ENCODE measurements at regions not wholly inside any gene's neighbourhood (a gene's known extent, or its start where the extent isn't known, plus 50 kb on each side); places are given as distances from the start of the nearest gene placed in this dataset.

GRCh38 chr1:90142697-90143096 is 147.8 kb downstream of the ZNF326 start:
- no peaks in the 10 kb centered on the region for H3K79me2 ChIP-seq (ENCODE audit: insufficient read depth, low read length)
- CTCF ChIA-PET (ENCODE audit: low intra/inter-chr PET ratio, low total read pairs): no interaction called here

More at GRCh38 chr1:90142697-90143096, 147.8 kb downstream of the ZNF326 start:
- WGBS (ENCODE audit: low lambda C conversion rate): 54% methylated on average over 2 of the region's 2 CpGs
- H3K4me1 ChIP-seq (ENCODE audit: insufficient read depth, low read length): no peaks in the 10 kb centered on the region
- no peak overlapping the region for H3K4me3 ChIP-seq (replicated peaks in 1 of 3; ENCODE audit: insufficient read depth in 1 of 3, low read depth in 2 of 3, low read length in 3 of 3)
- in situ Hi-C loops (cut with HindIII; ENCODE audit: extremely low pct_ligation_motif_present, low pct_unique_long_range_greater_than_20kb) (no loop called here), intact Hi-C loops (cut with micrococcal nuclease; ENCODE audit: unreplicated experiment) (no loop called here)
- no peak overlapping the region for H3K4me2 ChIP-seq (ENCODE audit: low read depth, low read length)
- ATAC-seq (no peak), FAIRE-seq (no peak), DNase-seq (ENCODE audit: low spot score) (no peak)
- POLR2A ChIA-PET: no interaction called here
- no TSS peak for BruUV-seq (replicated peaks)
- H3K27me3 ChIP-seq (ENCODE audit: control insufficient read depth in 1 of 2, insufficient read depth in 2 of 2, low read length in 2 of 2): no peaks in the 10 kb centered on the region
- H3K9ac ChIP-seq (ENCODE audit: insufficient read depth, low read depth, low read length): no peak overlapping the region
- H3K27ac ChIP-seq (ENCODE audit: extremely low read length, insufficient read depth, low read length): no peak overlapping the region
- no peaks in the 10 kb centered on the region for H4K20me1 ChIP-seq (ENCODE audit: insufficient read depth, low read length)
- H3K9me3 ChIP-seq (ENCODE audit: low read length): peaks cover 22% of the 10 kb centered on the region
- no peak overlapping the region for H2AFZ ChIP-seq (ENCODE audit: low read length)
- TF ChIP-seq TBP (CRISPR knock-in tag; IDR thresholded peaks at IDR 0.05) (no peak), PAXIP1 (CRISPR knock-in tag; conservative IDR thresholded peaks at IDR 0.05) (no peak), RBM39 (IDR thresholded peaks at IDR 0.05; ENCODE audit: low read depth, low read length, poor library complexity, severe bottlenecking) (no peak), CC2D1A (CRISPR knock-in tag; IDR thresholded peaks at IDR 0.05) (no peak), HDAC6 (IDR thresholded peaks at IDR 0.05; ENCODE audit: low read depth, low read length) (no peak), ARNT2 (CRISPR knock-in tag; IDR thresholded peaks at IDR 0.05; ENCODE audit: low read depth) (no peak), ZNF180 (CRISPR knock-in tag; IDR thresholded peaks at IDR 0.05; ENCODE audit: borderline replicate concordance, low read depth) (no peak), MXD3 (CRISPR knock-in tag; IDR thresholded peaks at IDR 0.05) (no peak), ZMYM2 (CRISPR knock-in tag; IDR thresholded peaks at IDR 0.05) (no peak), HHEX (CRISPR knock-in tag; IDR thresholded peaks at IDR 0.05) (no peak), ZBTB14 (CRISPR knock-in tag; IDR thresholded peaks at IDR 0.05) (no peak), TCF7L2 (IDR thresholded peaks at IDR 0.05; ENCODE audit: low read depth, low read length) (no peak), ZNF329 (CRISPR knock-in tag; IDR thresholded peaks at IDR 0.05; ENCODE audit: low read depth) (no peak), FUBP1 (CRISPR knock-in tag; IDR thresholded peaks at IDR 0.05; ENCODE audit: borderline replicate concordance) (no peak), HOXD1 (CRISPR knock-in tag; IDR thresholded peaks at IDR 0.05) (no peak), ZBTB38 (CRISPR knock-in tag; IDR thresholded peaks at IDR 0.05) (no peak), MTF1 (CRISPR knock-in tag; IDR thresholded peaks at IDR 0.05) (no peak)
- no peaks in the 10 kb centered on the region for H3K36me3 ChIP-seq (replicated peaks in 1 of 2; ENCODE audit: control insufficient read depth in 1 of 2, insufficient read depth in 2 of 2, low read length in 2 of 2)

Data from HepG2 (cell line).